Stimulated activated naive CD8-positive, alpha-beta T cell treated with anti-CD3 and anti-CD28 coated beads, Interleukin-15, Interleukin-2, amounts not matched to agents 100 ng/mL and 50 ng/mL, for 24 hours (primary cell): ENCODE measurements at regions not wholly inside any gene's neighbourhood (a gene's known extent, or its start where the extent isn't known, plus 50 kb on each side); places are given as distances from the start of the nearest gene placed in this dataset.

Source experiments
- H3K27ac Mint-ChIP-seq: one replicate; pipeline ENCODE4 v1.8.0; 2021; ENCODE audit warnings: mild to moderate bottlenecking, mixed read lengths
- H3K27me3 Mint-ChIP-seq: one replicate; pipeline ENCODE4 v1.8.0; 2021; ENCODE audit warnings: mixed read lengths
- H3K36me3 Mint-ChIP-seq: one replicate; pipeline ENCODE4 v1.8.0; 2021; ENCODE audit warnings: low read depth, mixed read lengths
- H3K4me1 Mint-ChIP-seq: one replicate; pipeline ENCODE4 v1.8.0; 2021; ENCODE audit warnings: low read depth, mixed read lengths
- H3K4me3 Mint-ChIP-seq: one replicate; pipeline ENCODE4 v1.8.0; 2021; ENCODE audit warnings: mild to moderate bottlenecking, mixed read lengths
- H3K9me3 Mint-ChIP-seq: one replicate; pipeline ENCODE4 v1.8.0; 2021; ENCODE audit warnings: mixed read lengths

- no peaks in the 10 kb centered on the region for H3K4me1 Mint-ChIP-seq
- H3K9me3 Mint-ChIP-seq: peaks cover 8% of the 10 kb centered on the region
- H3K4me3 Mint-ChIP-seq: no peak overlapping the region
Observed at GRCh38 chr21:27104846-27105431, 138.1 kb upstream of the ADAMTS5 start.

GRCh38 chr21:27103768-27104167 is 136.9 kb upstream of the ADAMTS5 start:
- no peak overlapping the region for H3K27ac Mint-ChIP-seq
- no peak overlapping the region for H3K4me3 Mint-ChIP-seq
- peaks cover 8% of the 10 kb centered on the region for H3K9me3 Mint-ChIP-seq
- no peaks in the 10 kb centered on the region for H3K27me3 Mint-ChIP-seq
- no peaks in the 10 kb centered on the region for H3K4me1 Mint-ChIP-seq
- H3K36me3 Mint-ChIP-seq: no peaks in the 10 kb centered on the region

More at GRCh38 chr21:27104846-27105431, 138.1 kb upstream of the ADAMTS5 start:
- H3K27me3 Mint-ChIP-seq: no peaks in the 10 kb centered on the region
- H3K36me3 Mint-ChIP-seq: no peaks in the 10 kb centered on the region
- H3K27ac Mint-ChIP-seq: no peak overlapping the region

GRCh38 chr21:27101523-27101922 is 134.6 kb upstream of the ADAMTS5 start:
- Mint-ChIP-seq H3K4me3 (no peak overlapping the region), H3K9me3 (peaks cover 8% of the 10 kb centered on the region), H3K4me1 (no peaks in the 10 kb centered on the region), H3K36me3 (no peaks in the 10 kb centered on the region), H3K27ac (no peak overlapping the region), H3K27me3 (no peaks in the 10 kb centered on the region)

GRCh38 chr21:27094184-27094948 is 127.5 kb upstream of the ADAMTS5 start:
- Mint-ChIP-seq H3K4me3 (no peak overlapping the region), H3K4me1 (no peaks in the 10 kb centered on the region), H3K36me3 (no peaks in the 10 kb centered on the region), H3K27me3 (no peaks in the 10 kb centered on the region), H3K27ac (no peak overlapping the region), H3K9me3 (no peaks in the 10 kb centered on the region)

- no peak overlapping the region for H3K27ac Mint-ChIP-seq
- no peaks in the 10 kb centered on the region for H3K36me3 Mint-ChIP-seq
- H3K4me3 Mint-ChIP-seq: no peak overlapping the region
- no peaks in the 10 kb centered on the region for H3K9me3 Mint-ChIP-seq
- H3K27me3 Mint-ChIP-seq: no peaks in the 10 kb centered on the region
- no peaks in the 10 kb centered on the region for H3K4me1 Mint-ChIP-seq
Observed at GRCh38 chr21:27086630-27087029, 119.7 kb upstream of the ADAMTS5 start.

- Mint-ChIP-seq H3K4me3 (no peak overlapping the region), H3K27ac (no peak overlapping the region), H3K27me3 (no peaks in the 10 kb centered on the region), H3K36me3 (no peaks in the 10 kb centered on the region), H3K4me1 (no peaks in the 10 kb centered on the region), H3K9me3 (no peaks in the 10 kb centered on the region)
Observed at GRCh38 chr21:27086186-27086585, 119.3 kb upstream of the ADAMTS5 start.

GRCh38 chr21:27085387-27085786 is 118.5 kb upstream of the ADAMTS5 start:
- Mint-ChIP-seq H3K4me1 (no peaks in the 10 kb centered on the region), H3K36me3 (no peaks in the 10 kb centered on the region), H3K9me3 (no peaks in the 10 kb centered on the region), H3K4me3 (no peak overlapping the region), H3K27me3 (no peaks in the 10 kb centered on the region), H3K27ac (no peak overlapping the region)

- H3K27ac Mint-ChIP-seq: no peak overlapping the region
- no peak overlapping the region for H3K4me3 Mint-ChIP-seq
- no peaks in the 10 kb centered on the region for H3K9me3 Mint-ChIP-seq
- no peaks in the 10 kb centered on the region for H3K36me3 Mint-ChIP-seq
- H3K27me3 Mint-ChIP-seq: no peaks in the 10 kb centered on the region
- H3K4me1 Mint-ChIP-seq: no peaks in the 10 kb centered on the region
Observed at GRCh38 chr21:27083144-27083543, 116.3 kb upstream of the ADAMTS5 start.

GRCh38 chr21:27082431-27083010 is 115.6 kb upstream of the ADAMTS5 start:
- Mint-ChIP-seq H3K36me3 (no peaks in the 10 kb centered on the region), H3K9me3 (no peaks in the 10 kb centered on the region), H3K27ac (no peak overlapping the region), H3K27me3 (no peaks in the 10 kb centered on the region), H3K4me3 (no peak overlapping the region), H3K4me1 (no peaks in the 10 kb centered on the region)

- Mint-ChIP-seq H3K27me3 (no peaks in the 10 kb centered on the region), H3K36me3 (no peaks in the 10 kb centered on the region), H3K27ac (no peak overlapping the region), H3K4me3 (no peak overlapping the region), H3K9me3 (no peaks in the 10 kb centered on the region), H3K4me1 (no peaks in the 10 kb centered on the region)
Observed at GRCh38 chr21:27079636-27080240, 112.8 kb upstream of the ADAMTS5 start.

- no peaks in the 10 kb centered on the region for H3K36me3 Mint-ChIP-seq
- no peak overlapping the region for H3K4me3 Mint-ChIP-seq
- no peaks in the 10 kb centered on the region for H3K27me3 Mint-ChIP-seq
- H3K27ac Mint-ChIP-seq: no peak overlapping the region
- no peaks in the 10 kb centered on the region for H3K9me3 Mint-ChIP-seq
- no peaks in the 10 kb centered on the region for H3K4me1 Mint-ChIP-seq
Observed at GRCh38 chr21:27078915-27079314, 112.0 kb upstream of the ADAMTS5 start.

- H3K36me3 Mint-ChIP-seq: no peaks in the 10 kb centered on the region
Observed at GRCh38 chr21:27077501-27077900, 110.6 kb upstream of the ADAMTS5 start.

GRCh38 chr21:27076025-27076424 is 109.1 kb upstream of the ADAMTS5 start:
- Mint-ChIP-seq H3K36me3 (no peaks in the 10 kb centered on the region), H3K27ac (no peak overlapping the region), H3K4me3 (no peak overlapping the region), H3K4me1 (no peaks in the 10 kb centered on the region), H3K27me3 (no peaks in the 10 kb centered on the region), H3K9me3 (no peaks in the 10 kb centered on the region)

More at GRCh38 chr21:27077501-27077900, 110.6 kb upstream of the ADAMTS5 start:
- Mint-ChIP-seq H3K9me3 (no peaks in the 10 kb centered on the region), H3K27ac (no peak overlapping the region), H3K27me3 (no peaks in the 10 kb centered on the region), H3K4me3 (no peak overlapping the region), H3K4me1 (no peaks in the 10 kb centered on the region)

- peaks cover 10% of the 10 kb centered on the region for H3K9me3 Mint-ChIP-seq
- no peaks in the 10 kb centered on the region for H3K27me3 Mint-ChIP-seq
- H3K4me1 Mint-ChIP-seq: no peaks in the 10 kb centered on the region
- no peak overlapping the region for H3K4me3 Mint-ChIP-seq
- no peak overlapping the region for H3K27ac Mint-ChIP-seq
- no peaks in the 10 kb centered on the region for H3K36me3 Mint-ChIP-seq
Observed at GRCh38 chr21:27070861-27071670, 104.2 kb upstream of the ADAMTS5 start.
